ENCODE measurements at regions not wholly inside any gene's neighbourhood (a gene's known extent, or its start where the extent isn't known, plus 50 kb on each side); places are given as distances from the start of the nearest gene placed in this dataset.

- intact Hi-C loops (cut with micrococcal nuclease): no loop called here
- H2BK15ac ChIP-seq (ENCODE audit: low read depth, low read length): no peak overlapping the region
- H3K27ac ChIP-seq (ENCODE audit: insufficient read depth, low read length): no peak overlapping the region
- H3K18ac ChIP-seq (ENCODE audit: low read depth, low read length): no peak overlapping the region
- H3K9me1 ChIP-seq (ENCODE audit: insufficient read depth, low read length): no peaks in the 10 kb centered on the region
- dilution Hi-C loops (cut with HindIII; ENCODE audit: low sequenced_read_pairs, unreplicated experiment): no loop called here
- H2AK5ac ChIP-seq (ENCODE audit: low read depth, low read length): no peak overlapping the region
- BruUV-seq (replicated peaks): no TSS peak
- H3K23ac ChIP-seq (ENCODE audit: low read depth, low read length): no peak overlapping the region
- H4K8ac ChIP-seq (ENCODE audit: low read depth in 2 of 2, low read length in 2 of 2): no peak overlapping the region
- H2BK5ac ChIP-seq (ENCODE audit: low read depth, low read length, poor library complexity, severe bottlenecking): no peak overlapping the region
- no peak overlapping the region for H2AFZ ChIP-seq (replicated peaks; ENCODE audit: low read length, poor library complexity)
- in situ Hi-C loops (cut with MboI; ENCODE audit: low sequenced_read_pairs): no loop called here
- no peaks in the 10 kb centered on the region for H3K4me1 ChIP-seq (ENCODE audit: control insufficient read depth, insufficient read depth, low read length)
- no peak overlapping the region for H3K4me3 ChIP-seq (ENCODE audit: insufficient read depth, low read depth, low read length)
- CTCF ChIA-PET: no interaction called here
- POLR2A ChIA-PET (ENCODE audit: unreplicated experiment): no interaction called here
- no peak overlapping the region for H2AK9ac ChIP-seq (replicated peaks; ENCODE audit: low read depth, low read length, poor library complexity)
- no peak overlapping the region for H2BK20ac ChIP-seq (ENCODE audit: low read depth, low read length)
- no peak overlapping the region for H3K4ac ChIP-seq (ENCODE audit: low read depth, low read length)
- H3K36me3 ChIP-seq (ENCODE audit: control insufficient read depth, insufficient read depth, low read length): no peaks in the 10 kb centered on the region
- TF ChIP-seq CTCF (conservative IDR thresholded peaks at IDR 0.05; ENCODE audit: low read depth, low read length): no peak
- no peak for TF ChIP-seq CHD1 (IDR thresholded peaks at IDR 0.05; ENCODE audit: low read depth, low read length)
- TF ChIP-seq USF2 (IDR thresholded peaks at IDR 0.05; ENCODE audit: low read depth, low read length): no peak
- TF ChIP-seq CEBPB (IDR thresholded peaks at IDR 0.05; ENCODE audit: low read depth, low read length): no peak
- TF ChIP-seq SMC3 (IDR thresholded peaks at IDR 0.05; ENCODE audit: low read depth, low read length): no peak
- no peak for TF ChIP-seq BHLHE40 (IDR thresholded peaks at IDR 0.05; ENCODE audit: low read depth, low read length)
- no peak for TF ChIP-seq RFX5 (IDR thresholded peaks at IDR 0.05; ENCODE audit: low read depth, low read length)
- TF ChIP-seq FOS (IDR thresholded peaks at IDR 0.05; ENCODE audit: low read depth, low read length): no peak
- H2BK120ac ChIP-seq (ENCODE audit: low read depth, low read length): no peak overlapping the region
- DNase-seq: no peak
- H3K27me3 ChIP-seq (ENCODE audit: control insufficient read depth, insufficient read depth, low read length): no peaks in the 10 kb centered on the region
- no peaks in the 10 kb centered on the region for H3K79me1 ChIP-seq (ENCODE audit: low read depth in 1 of 2, low read length in 2 of 2)
- WGBS, 2 experiments (ENCODE audit: extremely low coverage in 2 of 2, insufficient read length in 1 of 2): no CpG with 5 or more reads among the region's 5 CpGs
- H3K9me3 ChIP-seq (ENCODE audit: control insufficient read depth, insufficient read depth, low read length): peaks cover 14% of the 10 kb centered on the region
- H3K4me2 ChIP-seq (ENCODE audit: low read depth, low read length): no peak overlapping the region
- H3K56ac ChIP-seq (ENCODE audit: extremely low read depth, insufficient read depth, low read length): no peak overlapping the region
- no peak overlapping the region for H4K5ac ChIP-seq (ENCODE audit: low read depth, low read length)
- no peaks in the 10 kb centered on the region for H4K20me1 ChIP-seq (ENCODE audit: insufficient read depth, low read length)
- ATAC-seq (ENCODE audit: low read depth): no peak
- H4K91ac ChIP-seq (ENCODE audit: insufficient read depth, low read depth, low read length): no peak overlapping the region
- no peak overlapping the region for H3K14ac ChIP-seq (replicated peaks; ENCODE audit: low read depth, low read length)
- H3K9ac ChIP-seq (ENCODE audit: low read depth, low read length): no peak overlapping the region
Measured at GRCh38 chr7:69374044-69374425, 224.2 kb upstream of the AUTS2 start.

Measured in IMR-90 (cell line).